GM19025 (cell line): ENCODE measurements at regions not wholly inside any gene's neighbourhood (a gene's known extent, or its start where the extent isn't known, plus 50 kb on each side); places are given as distances from the start of the nearest gene placed in this dataset.
"Not testable (repeated sequence)": the region's sequence is repeated elsewhere in the genome, so short reads cannot be mapped to it uniquely, and the experiment has no call there.

Experiments
- ATAC-seq: cut with Tn5 transposase; IDR thresholded peaks from one replicate; pipeline ENCODE4 v1.9.1; 2021; ENCODE audit warnings: mild to moderate bottlenecking, low read depth, moderate library complexity; ENCODE audit not compliant: unreplicated experiment

DNA sequence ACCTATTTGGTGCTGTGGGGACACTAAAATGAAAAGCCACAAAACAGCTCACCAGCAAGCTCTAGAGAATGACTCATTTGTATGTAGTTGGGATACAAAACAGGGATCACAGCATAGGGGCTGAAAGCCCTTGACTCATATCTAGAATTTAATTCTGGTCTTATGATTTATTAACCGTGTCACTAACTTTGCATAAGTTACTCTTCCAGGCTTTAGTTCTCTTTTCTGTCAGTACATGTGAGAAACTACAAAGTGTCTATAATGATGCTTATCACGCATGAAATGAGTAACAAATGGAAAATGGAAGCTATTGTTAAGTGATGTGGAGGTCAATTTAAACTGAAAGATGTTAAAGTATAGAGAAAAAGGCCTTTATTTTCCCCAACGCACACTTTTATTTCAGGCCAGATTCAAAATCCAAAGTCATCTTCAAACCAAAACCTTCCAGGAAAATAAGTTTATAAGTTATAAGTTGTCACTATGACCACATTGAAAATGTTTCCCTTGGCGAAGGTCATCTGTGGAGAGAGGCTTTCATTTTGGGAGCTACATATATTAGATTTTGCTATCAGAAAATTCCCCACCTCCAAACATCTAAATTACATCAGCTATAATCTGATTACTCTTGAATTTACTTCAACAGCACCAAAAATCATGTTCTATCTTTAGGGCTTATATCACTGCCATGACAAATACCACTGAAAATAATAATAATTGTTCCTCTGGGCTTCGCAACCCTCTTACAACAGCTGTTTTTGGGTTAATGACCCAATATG is 430.5 kb downstream of the MRPL39 start:
- ATAC-seq: peak; percentile 75

DNA sequence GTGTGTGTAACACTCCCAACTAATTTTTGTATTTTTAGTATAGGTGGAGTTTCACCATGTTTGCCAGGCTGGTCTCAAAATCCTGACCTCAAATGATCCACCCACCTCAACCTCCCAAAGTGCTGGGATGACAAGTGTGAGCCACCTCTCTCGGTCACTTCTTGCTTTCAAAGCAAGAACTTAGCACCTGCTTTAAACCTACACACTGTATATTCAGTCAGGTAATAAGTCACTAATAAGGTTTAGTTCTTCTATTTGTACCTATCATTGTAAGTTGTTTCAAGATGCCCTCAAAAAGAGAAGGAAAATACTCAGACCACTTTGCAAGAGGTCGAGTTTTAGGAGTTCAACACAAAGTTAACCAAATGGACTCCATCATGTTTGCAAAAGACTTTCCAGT is 431.3 kb downstream of the MRPL39 start:
- peak; percentile 55 for ATAC-seq

DNA sequence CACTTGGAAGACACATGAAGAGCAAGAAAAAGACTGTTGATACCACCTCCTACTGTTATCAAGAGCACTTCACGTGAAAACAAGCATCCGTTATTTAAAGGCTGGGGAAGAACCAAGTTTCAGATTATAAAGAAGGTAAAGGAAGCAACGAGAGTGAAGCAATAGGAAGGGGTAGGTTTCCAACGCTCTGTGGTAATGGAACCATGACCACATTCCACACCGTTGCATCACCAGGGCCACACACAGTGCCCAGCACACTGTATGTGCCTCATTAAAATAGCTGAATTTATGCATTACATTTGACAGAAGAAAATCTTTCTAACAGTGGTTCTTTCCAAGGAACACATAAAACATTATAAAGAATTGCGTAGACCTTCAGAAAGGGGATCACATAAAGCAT is 435.8 kb downstream of the MRPL39 start:
- no peak for ATAC-seq

DNA sequence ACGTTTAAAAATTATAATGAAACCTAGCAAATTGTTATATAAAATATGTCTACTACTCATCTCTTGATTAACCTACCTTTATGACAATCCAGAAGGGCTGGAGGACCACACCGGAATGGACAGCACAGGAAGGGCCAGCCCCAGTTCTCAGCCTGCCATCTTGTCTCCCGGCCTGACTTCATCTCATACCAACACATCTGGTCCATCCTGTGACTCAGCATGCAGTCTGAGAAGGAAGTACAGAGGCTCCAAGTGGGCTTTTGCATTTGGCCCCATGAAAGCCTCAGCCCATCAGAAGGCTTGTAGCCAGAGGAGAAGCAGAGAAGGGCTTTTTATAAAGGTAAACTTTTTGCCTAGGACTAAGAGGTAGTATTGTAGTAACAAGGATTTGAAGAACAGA is 436.6 kb downstream of the MRPL39 start:
- no peak for ATAC-seq

DNA sequence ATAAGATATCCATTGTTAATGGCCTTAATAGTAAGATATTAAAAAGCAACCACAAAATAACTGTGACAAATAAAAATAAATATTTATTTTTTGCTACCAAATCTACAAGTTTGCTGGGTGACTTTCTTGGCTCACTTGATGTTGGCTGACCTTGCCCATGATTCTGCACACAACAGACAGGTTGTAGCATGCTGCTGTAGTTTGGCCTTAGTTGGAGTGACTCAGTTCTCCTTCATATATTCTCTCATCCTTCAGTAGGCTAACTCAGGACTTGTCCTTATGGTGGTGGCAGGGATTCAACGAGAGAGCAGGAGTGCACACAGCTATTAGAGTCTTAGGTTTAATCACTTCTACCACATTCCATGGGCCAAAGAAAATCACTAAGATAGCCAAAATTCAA is 437.9 kb downstream of the MRPL39 start:
- no peak for ATAC-seq

DNA sequence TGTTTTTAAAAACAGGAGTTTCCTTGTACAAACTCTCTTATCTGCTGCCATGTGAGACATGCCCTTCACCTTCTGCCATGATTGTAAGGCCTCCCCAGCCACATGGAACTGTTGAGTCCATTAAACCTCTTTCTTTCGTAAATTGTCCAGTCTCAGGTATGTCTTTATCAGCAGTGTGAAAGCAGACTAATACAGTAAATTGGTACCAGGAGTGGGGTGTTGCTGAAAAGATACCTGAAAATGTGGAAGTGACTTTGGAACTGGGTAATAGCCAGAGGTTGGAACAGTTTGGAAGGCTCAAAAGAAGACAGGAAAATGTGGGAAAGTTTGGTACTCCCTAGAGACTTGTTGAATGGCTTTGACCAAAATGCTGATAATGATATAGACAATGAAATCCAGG is 440.4 kb downstream of the MRPL39 start:
- not testable (repeated sequence) for ATAC-seq

DNA sequence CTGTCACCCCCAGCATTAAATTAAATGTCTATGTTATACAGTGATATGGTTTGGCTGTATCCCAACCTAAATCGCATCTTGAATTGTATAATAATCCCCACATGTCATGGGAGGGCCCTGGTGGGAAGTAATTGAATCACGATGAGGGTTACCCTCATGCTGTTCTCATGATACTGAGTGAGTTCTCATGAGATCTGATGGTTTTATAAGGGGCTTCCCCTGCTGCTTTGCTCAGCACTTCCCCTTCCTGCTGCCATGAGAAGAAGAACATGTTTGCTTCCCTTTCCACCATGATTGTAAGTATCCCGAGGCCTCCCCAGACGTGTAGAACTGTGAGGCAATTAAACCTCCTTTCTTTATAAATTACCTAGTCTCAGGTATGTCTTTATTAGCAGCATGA is 445.7 kb downstream of the MRPL39 start:
- ATAC-seq: no peak

DNA sequence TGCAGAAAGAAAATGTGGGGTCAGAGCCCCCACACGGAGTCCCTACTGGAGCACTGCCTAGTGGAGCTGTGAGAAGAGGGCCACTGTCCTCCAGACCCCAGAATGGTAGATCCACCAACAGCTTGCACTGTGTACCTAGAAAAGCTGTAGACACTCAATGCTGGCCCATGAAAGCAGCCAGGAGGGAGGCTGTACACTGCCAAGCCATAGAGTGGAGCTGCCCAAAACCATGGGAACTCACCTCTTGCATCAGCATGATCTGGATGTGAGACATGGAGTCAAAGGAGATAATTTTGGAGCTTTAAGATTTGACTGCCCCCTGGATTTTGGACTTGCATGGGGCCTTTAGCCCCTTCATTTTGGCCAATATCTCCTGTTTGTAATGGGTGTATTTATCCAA is 452.3 kb downstream of the MRPL39 start:
- ATAC-seq: not testable (repeated sequence)

DNA sequence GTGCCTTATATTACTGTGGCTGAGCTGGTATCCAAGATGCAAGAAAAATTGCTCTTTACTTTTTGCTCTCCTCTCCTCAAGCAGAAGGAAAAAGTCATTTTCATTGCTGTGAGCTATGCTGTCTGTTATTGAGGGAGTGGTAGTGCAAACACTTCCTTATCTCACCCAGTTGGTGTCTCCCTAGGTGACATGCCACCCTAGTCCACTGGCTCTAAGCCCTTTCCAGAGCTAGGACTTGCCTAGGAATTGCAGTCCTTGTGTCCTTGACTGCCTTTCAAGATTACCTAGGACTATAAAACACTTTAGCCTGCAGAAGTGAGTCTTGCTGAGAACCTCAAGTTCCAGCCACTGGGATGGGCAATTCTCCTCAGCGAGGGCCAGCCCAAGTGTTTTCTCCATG is 458.3 kb downstream of the MRPL39 start:
- no peak for ATAC-seq

DNA sequence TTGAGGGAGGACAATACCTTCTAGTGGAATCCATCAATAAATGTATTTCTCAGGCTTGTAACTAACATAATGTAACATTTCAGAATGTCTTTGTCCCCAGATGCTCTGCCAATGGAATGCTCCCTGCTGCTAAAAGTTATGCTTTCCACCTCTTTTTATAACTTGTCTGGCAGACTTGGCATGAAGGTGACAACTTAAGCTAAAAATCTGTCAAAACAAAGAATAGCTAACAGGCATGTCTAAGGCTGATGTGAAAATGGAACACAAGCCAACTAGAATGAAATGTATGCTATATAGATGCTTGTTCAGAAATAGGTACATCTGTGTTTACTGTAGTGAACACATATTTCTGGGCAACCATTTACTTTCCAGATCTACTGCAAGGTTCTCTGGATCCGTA is 467.9 kb downstream of the MRPL39 start:
- no peak for ATAC-seq

DNA sequence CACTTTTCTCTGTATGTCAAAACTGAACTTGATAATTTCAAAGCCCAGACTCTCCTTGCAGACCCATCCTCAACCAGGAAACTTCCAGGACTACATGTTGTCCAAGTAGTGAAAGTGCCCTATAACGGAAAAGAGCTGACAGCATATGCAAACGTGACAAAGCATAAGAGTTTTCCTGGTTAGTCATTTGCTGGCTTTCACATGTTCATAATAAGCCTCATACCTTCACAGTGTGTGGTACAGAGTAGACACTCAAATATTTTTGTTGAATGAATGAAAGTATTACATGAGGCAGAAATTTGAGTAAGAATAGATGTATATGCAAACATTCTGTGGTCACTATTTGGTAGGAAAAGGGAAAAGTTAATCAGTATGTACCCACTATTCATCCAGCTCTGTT is 473.3 kb downstream of the MRPL39 start:
- ATAC-seq: no peak

DNA sequence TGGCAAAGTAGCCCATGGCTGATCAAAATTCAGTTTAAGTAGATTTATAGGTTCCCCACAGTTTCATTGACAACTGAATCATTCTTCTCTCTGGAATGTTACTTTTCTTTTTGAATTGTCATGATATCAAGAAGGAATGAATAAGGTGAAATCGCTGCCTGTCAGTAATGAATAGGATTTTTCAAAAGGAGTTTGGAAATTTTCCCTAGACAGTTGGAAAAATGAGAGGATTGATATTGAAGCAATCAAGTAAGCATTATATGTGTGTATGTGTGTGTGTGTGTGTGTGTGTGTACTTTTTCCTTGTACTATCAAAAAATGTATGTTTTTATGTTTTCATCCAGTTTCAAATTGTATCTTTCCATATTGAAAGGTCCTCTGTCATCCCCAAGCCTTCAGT is 479.5 kb downstream of the MRPL39 start:
- ATAC-seq: no peak

DNA sequence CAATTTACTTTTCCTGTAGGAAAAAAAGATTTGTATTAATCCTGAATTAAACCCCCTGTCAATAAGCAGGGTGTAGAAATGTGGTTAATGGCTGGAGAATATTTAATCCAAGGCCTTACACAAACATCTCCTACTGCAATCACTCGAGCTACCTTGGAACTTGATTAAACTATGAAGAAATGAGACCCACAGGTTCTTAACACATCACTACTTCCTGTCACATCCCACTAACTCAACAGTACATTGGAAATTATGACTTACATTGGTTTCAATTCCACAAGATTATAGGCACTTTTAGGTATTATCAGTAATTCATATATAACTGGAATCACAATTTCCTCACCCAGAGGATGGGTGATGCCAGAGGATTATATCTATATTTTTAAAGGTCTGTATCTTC is 480.3 kb downstream of the MRPL39 start:
- no peak for ATAC-seq

DNA sequence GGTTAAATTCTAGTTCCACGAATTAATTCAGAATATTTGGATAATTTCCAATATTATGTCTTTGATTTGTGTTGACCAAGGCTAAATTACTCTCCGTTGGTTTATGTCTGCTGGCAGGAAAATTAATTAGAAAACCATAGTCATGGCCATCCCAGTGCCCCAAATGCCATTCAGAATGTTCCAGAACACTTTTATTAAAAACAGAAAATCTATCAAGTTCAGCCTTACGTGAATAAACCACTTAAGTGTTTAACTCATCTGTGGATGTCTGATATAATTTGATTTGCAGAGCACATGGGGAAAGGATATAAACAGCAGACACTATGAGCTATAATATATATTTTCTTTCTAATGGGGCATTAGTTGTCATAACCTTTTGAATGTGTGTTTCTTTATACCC is 480.7 kb downstream of the MRPL39 start:
- no peak for ATAC-seq

DNA sequence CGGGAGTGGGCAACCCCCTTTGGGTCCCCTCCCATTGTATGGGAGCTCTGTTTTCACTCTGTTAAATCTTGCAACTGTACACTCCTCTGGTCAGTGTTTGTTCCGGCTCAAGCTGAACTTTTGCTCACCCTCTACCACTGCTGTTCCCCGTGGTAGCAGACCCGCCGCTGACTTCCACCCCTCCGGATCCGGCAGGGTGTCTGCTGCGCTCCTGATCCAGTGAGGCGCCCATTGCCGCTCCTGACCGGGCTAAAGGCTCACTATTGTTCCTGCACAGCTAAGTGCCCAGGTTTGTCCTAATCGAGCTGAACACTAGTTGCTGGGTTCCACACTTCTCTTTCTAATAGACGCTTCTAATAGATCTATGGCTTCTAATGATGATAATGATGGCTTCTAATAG is 488.6 kb downstream of the MRPL39 start:
- no peak for ATAC-seq

DNA sequence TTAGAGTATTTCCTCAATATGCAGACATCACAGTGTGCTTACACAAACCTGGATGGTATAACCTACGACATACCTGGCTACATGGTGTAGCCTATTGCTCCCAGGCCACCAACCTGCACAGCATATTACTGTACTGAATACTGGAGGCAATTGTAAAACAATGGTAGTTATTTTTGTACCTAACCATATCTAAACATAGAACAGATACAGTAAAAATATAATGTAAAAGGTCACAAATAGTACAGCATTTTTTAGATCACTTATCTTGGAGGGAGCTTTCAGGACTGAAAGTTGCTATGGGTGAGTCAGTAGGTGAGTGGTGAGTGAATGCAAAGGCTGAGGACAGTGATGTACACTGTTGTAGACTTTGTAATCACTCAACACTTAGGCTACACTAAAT is 492.3 kb downstream of the MRPL39 start:
- ATAC-seq: peak; percentile 73

DNA sequence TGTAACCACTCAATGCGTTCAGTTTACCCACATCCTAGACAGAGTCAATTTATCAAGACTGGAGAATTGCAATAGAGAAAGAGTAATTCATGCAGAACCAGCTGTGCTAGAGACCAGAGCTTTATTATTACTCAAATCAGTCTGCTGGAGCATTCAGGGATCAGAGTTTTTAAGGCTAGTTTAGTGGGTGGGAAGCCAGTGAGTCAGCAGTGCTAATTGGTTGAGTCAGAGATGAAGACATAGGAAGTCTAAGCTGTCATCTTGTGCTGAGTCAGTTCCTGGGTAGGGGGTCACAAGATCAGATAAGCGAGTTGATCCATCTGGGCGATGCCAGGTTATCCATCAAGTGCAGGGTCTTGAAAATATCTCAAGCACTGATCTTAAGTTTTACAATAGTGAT is 499.6 kb downstream of the MRPL39 start:
- ATAC-seq: no peak

DNA sequence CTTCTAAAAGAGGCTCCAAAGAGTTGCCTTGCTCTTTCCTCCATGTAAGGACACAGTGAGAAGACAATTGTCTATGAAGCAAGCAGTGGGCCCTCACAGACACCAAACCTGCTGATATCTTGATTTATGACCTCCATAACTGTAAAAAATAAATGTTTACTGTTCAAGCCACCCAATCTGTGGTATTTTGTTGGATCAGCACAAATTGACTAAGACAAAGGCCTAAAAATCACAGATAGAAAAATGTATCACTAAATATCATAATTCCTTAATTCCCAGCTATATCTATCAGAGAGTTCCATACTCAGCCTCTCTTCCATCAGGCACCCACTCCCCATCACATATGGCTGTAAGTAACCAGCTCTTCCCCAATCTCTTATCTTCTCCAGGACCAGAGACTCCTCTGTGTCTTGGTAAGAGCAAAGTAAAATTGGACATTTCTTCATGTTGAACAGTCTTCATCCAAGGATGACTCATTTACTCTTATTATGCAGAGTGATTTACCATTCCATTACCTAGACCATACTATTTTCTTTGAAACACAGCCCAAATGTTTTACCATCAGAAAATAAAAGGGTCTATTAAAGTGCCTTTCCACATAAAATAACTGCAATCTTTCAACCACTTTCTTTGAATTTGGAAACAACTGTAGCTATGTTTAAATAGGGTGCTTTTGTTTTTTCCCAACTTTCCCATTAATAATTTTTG is 503.6 kb downstream of the MRPL39 start:
- ATAC-seq: no peak

DNA sequence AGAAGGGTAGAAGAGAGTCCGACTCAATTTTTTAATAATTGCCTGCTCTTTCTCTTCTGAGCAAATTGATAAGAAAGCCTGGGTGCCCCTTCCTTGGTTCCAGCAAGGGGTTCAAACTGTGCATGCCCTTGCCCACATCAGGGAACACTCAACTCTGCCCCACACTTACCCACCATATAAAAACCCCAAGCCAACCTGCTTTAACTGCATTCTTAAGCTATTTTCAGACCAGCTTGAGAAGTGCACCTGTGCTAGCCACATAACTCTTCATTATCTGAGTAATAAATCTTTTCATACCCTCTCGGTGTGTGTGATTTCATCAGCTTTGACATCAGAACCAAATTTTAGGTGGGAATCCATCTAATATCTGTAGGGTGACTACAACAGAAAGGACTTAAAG is 509.6 kb downstream of the MRPL39 start:
- no peak for ATAC-seq

DNA sequence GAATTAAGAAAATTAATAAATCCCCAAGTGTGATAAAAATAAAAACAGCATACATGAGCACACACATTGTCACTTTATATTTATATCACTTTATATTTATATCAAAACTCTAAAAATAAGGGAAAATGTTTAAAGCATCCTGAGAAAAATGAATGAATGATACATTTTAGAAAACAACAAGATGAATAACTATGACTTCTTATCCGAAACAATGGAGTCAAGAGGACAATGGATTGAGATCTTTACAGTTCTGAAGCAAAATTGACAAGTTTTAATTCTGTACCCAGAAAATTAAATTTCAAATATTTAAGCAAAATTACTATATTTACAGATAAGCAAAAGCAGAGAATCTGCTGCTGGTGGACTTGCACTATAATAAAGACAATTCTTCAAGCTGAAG is 512.6 kb downstream of the MRPL39 start:
- ATAC-seq: no peak

DNA sequence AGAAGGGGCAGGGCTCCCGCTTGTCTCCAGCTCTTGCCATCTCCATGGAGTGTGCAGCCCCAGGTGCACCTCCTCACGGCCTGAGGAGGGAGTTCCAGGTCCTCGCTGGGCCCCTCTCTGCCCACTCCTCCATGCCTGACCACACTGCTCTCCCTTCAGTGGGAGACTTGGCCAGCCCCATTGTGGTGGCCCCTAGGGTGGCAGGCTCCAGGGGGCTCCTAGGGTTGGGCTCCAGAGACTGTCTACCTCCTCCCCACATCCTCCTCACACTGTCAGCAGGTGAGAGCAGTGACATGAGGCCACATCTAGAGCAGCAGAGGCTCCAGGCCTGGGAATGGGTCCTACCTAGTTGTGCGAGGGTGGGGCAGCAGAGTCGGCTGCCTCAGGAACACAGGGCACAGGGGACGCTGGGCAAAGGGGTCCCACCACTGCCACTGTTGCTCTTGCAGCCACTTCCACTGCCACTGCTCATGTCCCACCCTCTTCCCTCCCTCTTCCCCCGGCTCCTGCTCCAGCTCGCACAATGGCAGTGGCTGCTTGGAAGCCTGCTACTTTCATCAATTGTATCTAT is 514.8 kb downstream of the MRPL39 start:
- no peak for ATAC-seq

DNA sequence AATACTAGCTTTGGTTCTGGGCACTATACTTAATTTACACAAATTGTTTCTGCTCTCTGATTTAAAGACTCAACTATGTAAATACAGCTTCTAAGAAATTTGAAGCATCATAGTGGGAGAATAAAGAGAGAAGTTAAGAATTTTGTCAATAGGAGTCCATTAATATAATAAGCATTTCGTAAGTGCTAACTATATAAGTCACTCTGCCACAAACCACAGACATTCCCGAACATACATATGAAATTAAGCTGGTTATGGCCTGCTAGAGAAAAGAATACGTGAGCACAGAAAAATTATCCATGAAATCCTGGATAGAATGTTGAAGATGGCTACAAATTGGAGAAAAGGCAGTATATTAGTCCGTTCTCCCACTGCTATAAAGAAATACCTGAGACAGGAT is 526.2 kb downstream of the MRPL39 start:
- ATAC-seq: no peak
